ENCODE measurements at regions not wholly inside any gene's neighbourhood (a gene's known extent, or its start where the extent isn't known, plus 50 kb on each side); places are given as distances from the start of the nearest gene placed in this dataset.

- peaks cover 0 to 1% of the 10 kb centered on the region in 2 donors for H3K9me3 ChIP-seq
- TF ChIP-seq CTCF (IDR thresholded peaks at IDR 0.05): no peak
- DNase-seq (no peak), ATAC-seq (no peak)
- H3K4me3 ChIP-seq: no peak overlapping the region
- no peaks in the 10 kb centered on the region for H3K27me3 ChIP-seq
- H3K36me3 ChIP-seq: no peaks in the 10 kb centered on the region
- H3K4me1 ChIP-seq: no peaks in the 10 kb centered on the region
- H3K27ac ChIP-seq: no peak overlapping the region
- intact Hi-C loops (cut with DNase I): no loop called here
Observed at GRCh38 chr11:104476898-104477297, 313.0 kb upstream of the PDGFD start.

- Histone ChIP-seq H3K9me3 (no peaks in the 10 kb centered on the region), H3K36me3 (no peaks in the 10 kb centered on the region), H3K4me1 (no peaks in the 10 kb centered on the region), H3K27me3 (no peaks in the 10 kb centered on the region), H3K4me3 (no peak overlapping the region), H3K27ac (no peak overlapping the region)
- intact Hi-C loops (cut with DNase I): no loop called here
- no peak for TF ChIP-seq CTCF (IDR thresholded peaks at IDR 0.05)
- ATAC-seq: no peak
- no peak for DNase-seq
Observed at GRCh38 chr11:104476454-104476853, 312.5 kb upstream of the PDGFD start.

- H3K27ac ChIP-seq: no peak overlapping the region
- H3K9me3 ChIP-seq: no peaks in the 10 kb centered on the region
- DNase-seq (no peak), ATAC-seq (no peak)
- TF ChIP-seq CTCF (IDR thresholded peaks at IDR 0.05): no peak
- no peaks in the 10 kb centered on the region for H3K4me1 ChIP-seq
- H3K27me3 ChIP-seq: no peaks in the 10 kb centered on the region
- H3K36me3 ChIP-seq: no peaks in the 10 kb centered on the region
- H3K4me3 ChIP-seq: no peak overlapping the region
- intact Hi-C loops (cut with DNase I): no loop called here
Observed at GRCh38 chr11:104467404-104467803, 303.5 kb upstream of the PDGFD start.

- no peak overlapping the region for H3K27ac ChIP-seq
- ATAC-seq (no peak), DNase-seq (no peak)
- H3K36me3 ChIP-seq: no peaks in the 10 kb centered on the region
- no peaks in the 10 kb centered on the region for H3K9me3 ChIP-seq
- intact Hi-C loops (cut with DNase I): no loop called here
- TF ChIP-seq CTCF (IDR thresholded peaks at IDR 0.05): no peak
- no peaks in the 10 kb centered on the region for H3K27me3 ChIP-seq
- H3K4me3 ChIP-seq: no peak overlapping the region
- H3K4me1 ChIP-seq: no peaks in the 10 kb centered on the region
Observed at GRCh38 chr11:104465321-104465720, 301.4 kb upstream of the PDGFD start.

GRCh38 chr11:104464691-104465090 lies 300.7 kb upstream of the PDGFD start:
- H3K9me3 ChIP-seq: no peaks in the 10 kb centered on the region
- H3K27me3 ChIP-seq: no peaks in the 10 kb centered on the region
- H3K27ac ChIP-seq: no peak overlapping the region
- no peak for TF ChIP-seq CTCF (IDR thresholded peaks at IDR 0.05)
- DNase-seq (no peak), ATAC-seq (no peak)
- H3K4me1 ChIP-seq: no peaks in the 10 kb centered on the region
- H3K4me3 ChIP-seq: no peak overlapping the region
- intact Hi-C loops (cut with DNase I): no loop called here
- no peaks in the 10 kb centered on the region for H3K36me3 ChIP-seq

All from left lung (tissue), 4 donors.